NCI-H2196 treated with DMSO at 0.1 percent for 48 hours (cell line): ENCODE measurements at regions not wholly inside any gene's neighbourhood (a gene's known extent, or its start where the extent isn't known, plus 50 kb on each side); places are given as distances from the start of the nearest gene placed in this dataset.

Experiments
- DNase-seq: peaks from one replicate; lab custom pipeline; 2025; ENCODE audit not compliant: unreplicated experiment; lab: John Stamatoyannopoulos, UW

- no peak for DNase-seq
Measured at GRCh38 chr6:164502833-164503232, 806.6 kb downstream of the C6orf118 start.

- no peak for DNase-seq
Measured at GRCh38 chr6:164495882-164496495, 813.4 kb downstream of the C6orf118 start.

- no peak for DNase-seq
Measured at GRCh38 chr6:164478426-164478825, 831.0 kb downstream of the C6orf118 start.

- DNase-seq, result no peak
Measured at GRCh38 chr6:164477790-164478189, 831.6 kb downstream of the C6orf118 start.

GRCh38 chr6:164477101-164477500 is 832.3 kb downstream of the C6orf118 start:
- no peak for DNase-seq

- no peak for DNase-seq
Measured at GRCh38 chr6:164469276-164469949, 840.0 kb downstream of the C6orf118 start.

GRCh38 chr6:164455835-164456234 is 853.6 kb downstream of the C6orf118 start:
- DNase-seq, result no peak

GRCh38 chr6:164453835-164454234 is 855.6 kb downstream of the C6orf118 start:
- no peak for DNase-seq

GRCh38 chr6:164442572-164442971 is 866.8 kb downstream of the C6orf118 start:
- no peak for DNase-seq

- DNase-seq, result no peak
Measured at GRCh38 chr6:164439331-164439730, 870.1 kb downstream of the C6orf118 start.

- no peak for DNase-seq
Measured at GRCh38 chr6:164436976-164437375, 872.4 kb downstream of the C6orf118 start.

GRCh38 chr6:164427728-164428402 is 881.5 kb downstream of the C6orf118 start:
- DNase-seq, result no peak

- no peak for DNase-seq
Measured at GRCh38 chr6:164424489-164424888, 884.9 kb downstream of the C6orf118 start.

- no peak for DNase-seq
Measured at GRCh38 chr6:164419099-164419498, 890.3 kb downstream of the C6orf118 start.

GRCh38 chr6:164418262-164418588 is 891.2 kb downstream of the C6orf118 start:
- no peak for DNase-seq

- no peak for DNase-seq
Measured at GRCh38 chr6:164417537-164418261, 891.7 kb downstream of the C6orf118 start.

GRCh38 chr6:164415832-164416563 is 893.4 kb downstream of the C6orf118 start:
- DNase-seq, result no peak

GRCh38 chr6:164414695-164415094 is 894.7 kb downstream of the C6orf118 start:
- no peak for DNase-seq

- no peak for DNase-seq
Measured at GRCh38 chr6:164412566-164412965, 896.8 kb downstream of the C6orf118 start.

- DNase-seq, result no peak
Measured at GRCh38 chr6:164410017-164410416, 899.4 kb downstream of the C6orf118 start.
